ENCODE measurements at regions not wholly inside any gene's neighbourhood (a gene's known extent, or its start where the extent isn't known, plus 50 kb on each side); places are given as distances from the start of the nearest gene placed in this dataset.

- TF ChIP-seq ZNF384 (IDR thresholded peaks at IDR 0.05) (no peak), L3MBTL2 (conservative IDR thresholded peaks at IDR 0.05) (no peak), FOXA1 (IDR thresholded peaks at IDR 0.05) (no peak), ELF4 (IDR thresholded peaks at IDR 0.05) (no peak)
These were observed 101.2 kb downstream of the NMUR2 start for GRCh38 chr5:152303841-152304240.
